Sigmoid colon (tissue), 4 donors: ENCODE measurements at regions not wholly inside any gene's neighbourhood (a gene's known extent, or its start where the extent isn't known, plus 50 kb on each side); places are given as distances from the start of the nearest gene placed in this dataset.

Experiments used
- POLR2A ChIP-seq, 2 donors: fragments of 450-650 bp; IDR thresholded peaks; one replicate each; pipeline ENCODE4 v1.6.1; 2016; ENCODE audit warnings: antibody characterized with exemption in 2 of 2, mild to moderate bottlenecking in 2 of 2, moderate library complexity in 2 of 2
- POLR2AphosphoS5 ChIP-seq, 4 donors: sonication (generic); formaldehyde crosslinking; IDR thresholded peaks; one replicate each; pipeline ENCODE4 v1.6.1; 2017; ENCODE audit warnings: antibody characterized with exemption in 4 of 4

DNA sequence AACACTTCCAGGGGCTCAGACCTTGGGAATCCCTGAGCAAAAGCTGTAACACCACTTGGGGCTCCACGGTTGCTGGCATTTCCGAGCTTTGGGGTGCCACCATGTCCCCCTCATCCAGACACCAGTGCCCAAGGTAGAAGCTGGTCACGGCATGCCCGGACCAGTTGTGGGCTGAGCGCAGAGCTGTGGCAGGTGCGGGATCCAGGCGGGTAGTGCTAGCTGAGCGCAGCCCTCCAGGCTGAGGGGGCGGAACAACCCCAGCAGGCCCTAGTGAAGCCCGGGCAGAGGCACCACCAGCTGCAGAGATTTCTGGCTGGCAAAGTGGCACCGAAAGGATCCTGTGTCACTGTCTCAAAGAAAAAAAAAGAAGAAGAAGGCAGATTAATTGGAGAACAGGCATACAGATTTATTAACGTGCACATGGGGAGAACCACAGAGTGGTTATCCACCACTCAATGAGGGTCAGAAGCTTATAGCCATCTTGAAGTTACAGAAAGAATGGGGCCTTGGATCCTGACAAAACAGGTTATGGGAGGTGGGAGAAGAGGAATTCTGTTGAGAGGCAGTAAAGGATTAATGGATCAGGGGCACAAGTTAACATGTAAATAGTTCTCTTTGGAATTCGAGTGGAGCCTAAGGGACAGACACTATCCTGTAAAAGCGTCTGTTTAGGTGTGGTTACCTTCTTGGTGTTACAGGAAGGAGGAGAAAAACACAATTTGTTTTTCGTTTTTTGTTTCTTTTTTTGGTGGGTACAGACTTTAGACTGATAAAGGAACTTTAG lies 107.5 kb downstream of the CD24 start:
- TF ChIP-seq POLR2AphosphoS5 (IDR thresholded peaks at IDR 0.05): no peak
- TF ChIP-seq POLR2A (IDR thresholded peaks at IDR 0.05): no peak
